Fibroblast of mammary gland (primary cell): ENCODE measurements at regions not wholly inside any gene's neighbourhood (a gene's known extent, or its start where the extent isn't known, plus 50 kb on each side); places are given as distances from the start of the nearest gene placed in this dataset.

ENCODE experiments used
- DNase-seq: peaks from one replicate; pipeline ENCODE4 v3.0.0-alpha.2; 2010; ENCODE audit warnings: low read depth
- H3K4me3 ChIP-seq: 2 replicates; pipeline ENCODE4 v1.5.1; 2011; ENCODE audit warnings: low read depth, mild to moderate bottlenecking, low read length, moderate library complexity; ENCODE audit not compliant: control insufficient read depth
- CTCF ChIP-seq: conservative IDR thresholded peaks from 2 replicates; pipeline ENCODE4 v1.5.1; 2011; ENCODE audit warnings: low read depth, low read length, inconsistent platforms; ENCODE audit not compliant: control insufficient read depth, insufficient read depth

- TF ChIP-seq CTCF, result no peak
- no peak overlapping the region for H3K4me3 ChIP-seq
- no peak for DNase-seq
Observed at GRCh38 chr10:29908962-29909361, 150.4 kb downstream of the JCAD start.

GRCh38 chr10:29900865-29901264 is 158.5 kb downstream of the JCAD start:
- TF ChIP-seq CTCF, result no peak
- no peak for DNase-seq
- no peak overlapping the region for H3K4me3 ChIP-seq

GRCh38 chr10:29897999-29898716 is 161.2 kb downstream of the JCAD start:
- no peak for TF ChIP-seq CTCF
- no peak overlapping the region for H3K4me3 ChIP-seq
- no peak for DNase-seq

- DNase-seq, result no peak
- no peak overlapping the region for H3K4me3 ChIP-seq
- TF ChIP-seq CTCF, result no peak
Observed at GRCh38 chr10:29897430-29897829, 162.0 kb downstream of the JCAD start.

- DNase-seq, result peak; percentile 66
- no peak for TF ChIP-seq CTCF
- H3K4me3 ChIP-seq, result no peak overlapping the region
Observed at GRCh38 chr10:29896053-29896452, 163.3 kb downstream of the JCAD start.

- no peak for TF ChIP-seq CTCF
- H3K4me3 ChIP-seq, result no peak overlapping the region
- peak; percentile 93 for DNase-seq
Observed at GRCh38 chr10:29895456-29895855, 163.9 kb downstream of the JCAD start.

GRCh38 chr10:29888321-29888720 is 171.1 kb downstream of the JCAD start:
- no peak overlapping the region for H3K4me3 ChIP-seq
- DNase-seq, result no peak
- no peak for TF ChIP-seq CTCF
